GM19438 (cell line): ENCODE measurements at regions not wholly inside any gene's neighbourhood (a gene's known extent, or its start where the extent isn't known, plus 50 kb on each side); places are given as distances from the start of the nearest gene placed in this dataset.
"Not testable (repeated sequence)": the region's sequence is repeated elsewhere in the genome, so short reads cannot be mapped to it uniquely, and the experiment has no call there.

Experiments used
- ATAC-seq: cut with Tn5 transposase; IDR thresholded peaks from one replicate; pipeline ENCODE4 v1.9.1; 2021; ENCODE audit warnings: low read depth; ENCODE audit not compliant: unreplicated experiment

DNA sequence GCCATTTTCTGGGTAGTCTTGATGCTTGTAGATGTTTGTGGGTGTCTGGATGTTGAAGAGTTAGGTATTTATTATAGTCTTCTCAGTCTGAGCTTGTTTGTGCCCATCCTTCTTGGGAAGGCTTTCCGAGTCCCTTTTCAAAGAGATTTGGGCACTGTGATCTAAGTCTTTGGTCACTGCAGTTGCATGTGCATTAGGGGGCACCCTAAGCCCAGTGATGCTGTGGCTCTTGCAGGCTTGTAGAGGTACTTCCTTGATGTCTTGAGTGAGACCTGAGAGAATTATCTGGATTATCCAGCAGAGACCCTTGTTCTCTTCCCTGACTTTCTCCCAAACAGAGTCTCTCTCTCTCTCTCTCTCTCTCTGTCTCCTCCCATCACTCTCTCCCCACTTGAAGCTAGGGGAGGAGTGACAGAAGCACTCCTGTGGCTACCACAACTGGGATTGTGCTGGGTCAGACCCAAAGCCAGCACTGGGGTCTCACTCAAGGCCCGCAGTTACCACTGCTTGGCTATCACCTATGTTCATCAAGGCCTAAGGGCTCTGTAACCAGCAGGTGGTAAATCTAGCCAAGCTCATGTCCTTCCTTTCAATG lies 68.5 kb downstream of the TMCO5A start:
- ATAC-seq, result no peak

DNA sequence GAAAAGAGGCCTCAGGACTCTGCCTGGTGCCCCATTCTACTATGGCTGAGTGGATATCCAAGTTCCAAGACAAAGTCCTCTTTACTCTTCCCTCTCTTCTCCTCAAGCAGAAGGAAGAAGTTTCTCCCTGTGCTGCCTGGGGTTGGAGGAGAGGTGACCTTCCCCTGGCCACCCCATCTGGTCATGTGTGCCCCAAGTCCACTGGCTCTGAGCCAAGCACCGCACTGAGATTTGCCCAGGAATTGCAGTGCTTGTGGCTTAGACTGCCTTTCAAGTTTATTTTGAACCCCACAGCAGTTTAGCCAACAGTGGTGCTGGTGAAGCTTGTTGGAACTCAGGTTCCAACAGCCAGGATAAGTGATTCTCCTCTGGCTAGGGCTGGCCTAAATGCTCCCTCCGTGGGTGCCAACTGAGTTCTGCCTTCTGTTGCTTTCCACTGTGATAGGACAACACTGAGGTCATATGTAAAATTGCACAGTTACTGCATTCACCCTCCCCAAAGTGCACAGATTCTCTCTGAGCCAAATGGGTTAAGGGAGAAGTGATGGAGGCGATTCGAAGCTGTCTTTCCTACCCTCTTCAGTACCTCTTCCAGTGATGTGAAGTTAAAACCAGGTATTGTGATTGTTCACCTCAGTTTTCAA lies 69.9 kb downstream of the TMCO5A start:
- no peak for ATAC-seq

DNA sequence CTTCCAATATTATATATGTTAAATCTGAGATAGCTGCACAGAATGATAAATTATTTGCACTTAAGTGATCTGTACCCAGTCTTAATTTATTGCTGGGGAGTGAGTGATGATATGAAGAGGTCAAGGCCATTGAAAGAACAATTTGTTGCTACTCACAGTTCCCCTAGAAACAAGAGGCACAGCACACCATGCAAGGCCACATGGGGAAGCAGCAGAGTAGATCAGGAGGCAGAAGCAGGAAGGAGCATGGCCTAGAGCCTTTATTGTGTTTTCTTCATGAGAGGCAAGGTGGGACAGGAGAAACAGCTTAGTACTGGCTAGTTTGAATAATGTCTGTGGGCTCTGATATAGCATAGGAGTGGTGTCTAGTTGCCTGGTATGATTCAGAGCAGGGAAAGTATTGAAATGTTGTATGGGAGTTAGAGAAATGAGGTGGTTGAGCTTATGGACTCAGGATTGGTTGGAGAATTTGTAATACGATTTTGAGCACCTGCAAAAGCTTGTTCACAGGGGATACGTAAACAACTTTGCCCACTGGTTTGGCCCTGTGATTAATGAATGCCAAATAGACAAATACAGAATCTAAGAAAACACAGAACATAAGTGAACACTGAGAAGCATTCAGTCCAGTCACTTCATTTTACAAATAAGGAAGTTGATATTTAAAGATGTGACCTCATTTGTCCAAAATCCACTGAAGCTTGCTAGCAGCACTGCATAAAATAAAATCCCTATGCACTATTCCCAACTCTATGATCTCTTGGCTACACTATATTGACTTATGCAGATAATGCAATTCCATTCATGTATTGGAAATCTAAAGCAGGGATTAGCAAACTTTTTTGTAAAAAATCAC lies 71.7 kb downstream of the TMCO5A start:
- ATAC-seq, result no peak

DNA sequence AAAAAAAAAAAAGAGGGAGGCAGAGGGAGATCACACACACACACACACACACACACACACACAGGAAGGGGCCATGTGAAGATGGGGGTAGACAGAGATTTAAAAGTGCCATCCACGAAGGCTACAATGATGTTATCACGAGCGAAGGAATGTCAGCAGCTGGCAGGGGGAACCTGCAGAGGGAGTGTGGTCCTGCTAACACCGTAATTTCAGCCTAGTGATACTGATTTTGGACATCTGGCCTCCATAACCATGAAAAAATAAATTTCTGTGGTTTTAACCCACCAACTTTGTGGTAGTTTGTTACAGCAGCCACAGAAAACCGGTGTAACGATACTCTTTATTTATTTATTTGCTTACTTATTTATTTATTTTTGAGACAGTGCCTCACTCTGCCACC lies 76.0 kb downstream of the TMCO5A start:
- ATAC-seq, result no peak

DNA sequence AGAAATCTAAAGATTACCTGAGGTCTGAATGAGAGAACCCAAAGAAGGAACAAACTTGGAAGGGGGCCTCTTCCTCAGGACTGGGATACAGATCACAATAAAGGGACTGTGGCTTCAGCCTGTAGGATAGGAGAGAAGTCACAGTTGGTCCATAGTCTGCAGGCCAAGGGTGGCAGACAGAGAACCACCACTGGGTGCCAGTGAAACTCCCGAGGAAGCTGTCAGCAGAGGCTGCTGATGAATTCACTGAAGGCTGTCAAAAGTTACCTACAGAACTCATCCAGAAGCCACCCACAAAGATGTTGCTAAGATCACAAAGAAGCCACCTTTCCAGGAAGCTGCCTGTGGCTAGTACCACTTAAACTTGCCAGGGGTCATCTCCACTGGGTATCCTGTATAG lies 78.5 kb downstream of the TMCO5A start:
- no peak for ATAC-seq

DNA sequence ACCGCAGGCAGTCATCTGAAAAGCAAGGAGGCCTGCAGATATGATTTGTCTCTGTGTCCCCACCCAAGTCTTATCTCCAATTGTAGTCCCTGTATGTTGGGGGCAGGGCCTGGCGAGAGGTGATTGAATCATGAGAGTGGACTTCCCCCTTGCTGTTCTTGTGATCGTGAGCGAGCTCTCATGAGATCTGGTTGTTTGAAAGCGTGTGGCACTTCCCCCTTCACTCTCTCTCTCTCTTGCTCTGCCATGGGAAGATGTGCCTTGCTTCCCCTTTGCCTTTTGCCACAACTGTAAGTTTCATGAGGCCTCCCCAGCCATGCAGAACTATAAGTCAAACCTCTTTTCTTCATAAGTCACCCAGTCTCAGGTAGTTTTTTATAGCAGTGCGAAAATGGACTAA lies 83.3 kb downstream of the TMCO5A start:
- no peak for ATAC-seq

DNA sequence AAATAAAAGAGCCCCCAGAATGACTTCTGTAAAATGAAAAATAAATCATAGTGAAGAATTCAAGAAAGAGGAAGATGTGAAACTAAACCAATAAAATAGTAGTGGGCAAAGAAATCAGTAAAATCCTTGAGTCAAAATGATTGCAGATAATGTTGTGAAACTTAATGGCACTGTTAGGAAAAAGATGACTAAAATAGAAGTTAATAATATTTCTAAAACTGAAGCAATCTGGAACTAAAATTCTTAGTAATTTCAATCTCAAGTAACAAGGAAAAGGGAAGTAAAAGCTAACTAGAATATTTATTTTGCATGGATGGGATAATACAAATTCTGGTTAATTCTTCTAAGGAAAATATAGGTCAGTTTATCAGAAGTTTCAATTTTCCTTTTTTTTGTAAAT lies 84.6 kb downstream of the TMCO5A start:
- no peak for ATAC-seq

DNA sequence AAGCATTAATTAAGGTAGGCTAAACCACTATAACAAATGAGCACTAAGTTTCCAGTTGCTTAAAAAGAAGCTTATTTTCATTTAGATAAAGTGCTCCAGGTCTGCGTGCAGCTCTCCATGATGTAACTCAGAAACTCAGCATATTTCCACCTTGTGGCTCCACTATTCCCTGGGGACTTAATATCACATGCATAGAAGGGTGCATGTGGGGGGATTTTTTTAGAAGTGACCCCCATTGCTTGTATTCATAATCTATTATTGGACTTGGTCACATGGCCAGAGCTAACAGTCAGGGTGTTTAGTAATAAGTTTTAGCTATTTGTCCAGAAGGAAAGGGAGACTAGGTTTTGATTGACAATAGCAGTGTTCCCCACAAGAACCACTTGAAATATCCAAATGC lies 86.8 kb downstream of the TMCO5A start:
- ATAC-seq, result peak; percentile 58

DNA sequence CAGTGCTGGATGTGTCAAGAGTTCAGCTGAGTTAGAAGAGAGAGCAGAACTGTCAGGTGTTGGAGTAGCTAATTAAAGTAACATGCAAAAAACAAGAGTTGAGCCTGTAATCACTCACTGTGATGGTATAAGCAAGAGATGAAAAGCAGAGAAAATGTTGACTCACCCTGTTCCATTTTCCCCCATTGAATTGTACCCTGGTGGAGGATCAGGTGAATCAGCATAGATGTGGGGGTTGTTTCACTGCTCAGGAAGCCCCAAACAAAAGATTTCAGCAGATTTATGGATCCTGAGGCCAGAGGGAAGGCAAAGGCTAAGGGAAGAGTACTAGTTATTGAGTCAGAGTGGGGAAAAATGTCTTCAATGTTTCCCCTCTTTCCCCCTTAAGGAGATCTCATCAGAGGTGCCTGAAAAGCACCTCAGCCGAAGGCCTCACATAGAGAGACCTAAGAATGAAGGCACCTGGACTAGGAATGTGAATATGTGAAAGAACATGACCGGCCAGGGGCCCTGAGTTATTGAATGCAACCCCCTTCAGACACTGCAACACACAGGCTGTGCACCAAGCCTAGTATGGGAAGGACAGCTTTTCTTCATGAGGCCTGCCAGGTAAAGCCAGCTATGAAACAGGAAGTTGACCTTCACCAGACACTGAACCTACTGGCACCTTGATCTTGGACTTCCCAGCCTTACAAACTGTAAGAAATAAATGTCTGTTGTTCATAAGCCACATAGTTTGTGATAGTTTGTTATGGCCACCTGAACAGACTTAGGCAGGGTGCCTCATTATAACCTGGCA lies 90.1 kb downstream of the TMCO5A start:
- no peak for ATAC-seq

DNA sequence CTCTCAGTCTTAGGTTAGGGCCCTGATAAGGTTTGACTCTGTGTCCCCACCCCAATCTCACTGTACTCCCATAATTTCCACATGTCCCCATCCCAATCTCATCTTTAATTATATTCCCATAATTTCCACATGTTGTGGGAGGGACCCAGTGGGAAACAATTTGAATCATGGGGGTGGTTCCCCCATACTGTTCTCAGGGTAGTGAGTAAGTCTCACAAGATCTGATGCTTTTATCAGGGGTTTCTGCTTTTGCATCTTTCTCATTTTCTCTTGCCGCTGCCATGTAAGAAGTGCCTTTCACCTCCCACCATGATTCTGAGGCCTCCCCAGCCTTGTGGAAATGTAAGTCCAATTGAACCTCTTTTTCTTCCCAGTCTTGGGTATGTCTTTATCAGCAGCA lies 91.2 kb downstream of the TMCO5A start:
- not testable (repeated sequence) for ATAC-seq

DNA sequence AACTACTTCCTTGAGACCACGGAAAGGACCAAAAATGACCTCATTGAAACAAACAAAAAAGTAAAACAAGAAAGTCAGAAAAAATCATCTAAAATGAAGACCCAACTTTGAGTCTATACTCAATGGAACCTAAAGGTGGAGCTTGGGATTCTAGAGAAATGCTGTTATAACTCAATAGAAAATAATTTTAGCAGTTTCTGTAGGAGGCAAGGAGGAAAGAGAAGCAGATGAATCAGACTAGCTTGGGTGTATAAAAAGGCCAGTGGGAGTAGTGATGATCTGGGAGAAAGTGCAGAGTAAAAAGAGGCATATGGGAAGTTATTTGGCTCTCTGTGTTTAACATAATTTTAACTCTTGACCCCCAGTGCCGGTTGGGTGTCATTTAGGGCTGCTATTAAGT lies 94.4 kb downstream of the TMCO5A start:
- no peak for ATAC-seq

DNA sequence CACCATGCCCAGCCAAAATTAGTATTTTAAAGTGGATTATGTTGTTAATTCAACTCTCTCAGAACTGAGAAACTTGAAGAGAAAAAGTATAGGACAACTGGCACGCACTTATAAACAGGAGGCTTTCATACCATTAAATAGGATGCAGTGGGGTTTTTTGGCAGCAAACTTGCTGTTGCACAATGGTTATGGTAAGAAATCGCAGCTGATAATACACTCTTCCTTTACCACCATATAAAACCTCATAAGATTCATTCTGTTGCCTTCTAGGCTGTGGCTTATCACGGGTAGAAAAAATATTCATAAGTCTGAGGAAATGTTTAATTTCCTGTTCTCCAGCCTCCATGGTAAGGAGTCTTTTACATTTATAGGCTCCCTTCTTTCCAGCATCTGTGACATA lies 95.3 kb downstream of the TMCO5A start:
- no peak for ATAC-seq

DNA sequence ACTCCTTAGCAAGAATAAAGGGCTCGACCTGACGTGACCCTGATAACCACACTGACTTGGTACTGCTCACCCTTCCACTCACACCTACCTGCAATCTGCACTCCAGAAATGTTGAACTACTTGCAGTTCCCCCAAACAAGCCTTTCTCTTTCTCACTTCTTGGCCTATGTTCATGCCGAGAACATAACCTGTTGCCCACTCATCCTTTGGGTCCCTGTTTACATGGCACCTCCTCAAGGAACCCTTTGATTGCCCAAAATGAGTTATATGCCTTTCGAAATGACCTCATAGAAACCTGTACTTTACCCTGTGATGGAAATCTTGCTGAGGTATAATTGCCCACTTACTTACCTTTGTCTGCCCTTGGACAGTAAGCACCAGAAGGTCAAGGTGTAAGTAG lies 96.2 kb downstream of the TMCO5A start:
- ATAC-seq, result no peak

DNA sequence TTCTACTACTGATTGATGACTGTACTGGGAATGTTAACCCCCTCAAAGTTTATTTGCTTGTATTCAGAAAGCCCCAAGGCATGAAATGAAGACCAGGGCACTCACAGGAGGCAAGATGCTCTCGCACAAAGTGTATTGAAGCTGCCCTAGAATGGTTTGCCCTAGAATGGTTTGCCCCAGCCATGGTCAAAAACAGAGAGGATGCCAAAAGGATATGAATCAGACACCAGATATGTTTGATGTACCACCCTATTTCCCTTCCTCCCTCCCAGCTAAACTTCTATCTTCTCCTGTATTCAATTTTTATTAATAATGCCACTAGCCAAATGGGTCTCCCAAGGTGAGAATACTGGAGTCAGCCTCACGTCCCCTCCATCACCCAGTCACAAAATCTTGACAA lies 101.3 kb downstream of the TMCO5A start:
- ATAC-seq, result no peak

DNA sequence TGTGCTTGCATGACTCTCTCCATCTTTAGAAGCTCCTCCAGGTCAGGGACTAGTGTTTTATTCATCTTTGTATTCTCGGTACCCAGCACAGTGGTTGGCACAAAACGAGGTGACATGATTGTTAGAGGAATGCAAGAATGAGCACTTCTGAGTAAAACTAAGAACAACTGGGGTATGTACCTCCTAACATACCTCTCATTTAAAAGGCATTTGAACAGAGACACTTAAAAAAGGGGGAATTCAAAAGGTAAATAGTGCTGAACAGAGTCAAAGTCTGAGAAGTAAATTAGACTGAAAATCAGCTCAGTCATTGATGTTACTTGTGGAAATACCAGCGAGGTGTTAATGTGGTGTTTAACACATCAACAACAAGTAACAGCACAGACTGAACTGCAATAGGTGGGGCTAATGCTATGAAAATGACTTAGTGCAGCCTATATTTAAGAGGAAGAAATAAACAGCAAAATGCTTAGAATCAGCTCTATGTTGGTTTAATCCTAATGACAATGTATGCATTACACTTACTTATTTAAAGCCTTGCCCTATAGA lies 102.4 kb downstream of the TMCO5A start:
- no peak for ATAC-seq

DNA sequence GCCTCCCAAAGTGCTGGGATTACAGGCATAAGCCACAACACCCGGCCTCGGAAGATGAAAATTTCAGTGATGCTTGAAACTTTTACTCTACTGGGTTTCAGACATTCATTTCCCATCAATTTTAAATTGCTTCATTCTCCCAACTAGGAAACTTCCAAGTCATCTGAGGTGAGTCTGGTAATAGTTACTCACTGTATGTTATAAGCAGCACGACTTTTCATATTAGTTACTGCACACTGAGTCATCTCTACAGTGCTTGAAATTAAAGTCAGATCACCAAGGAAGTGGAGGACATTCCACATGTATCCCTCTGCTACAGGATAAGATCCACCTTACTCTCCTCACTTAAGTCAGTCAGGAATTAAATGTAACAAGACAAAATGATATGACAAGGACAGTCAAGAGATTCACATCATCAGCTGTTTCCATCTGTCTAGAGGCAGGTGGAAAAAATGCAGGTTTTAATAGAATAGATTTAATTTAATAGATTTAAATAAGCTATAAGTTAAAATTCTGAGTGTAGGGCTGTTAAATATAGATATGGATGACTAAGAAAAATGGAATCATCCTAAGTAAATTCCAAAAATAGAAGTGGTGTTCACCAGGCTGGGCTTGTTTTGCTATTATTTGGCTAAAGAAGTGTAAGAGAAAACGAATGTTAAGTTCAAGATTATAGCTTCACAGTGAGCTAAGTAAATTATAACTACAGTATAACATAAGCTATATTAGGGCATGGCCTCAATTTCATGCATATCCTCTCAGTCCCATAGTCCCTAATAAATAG lies 104.4 kb downstream of the TMCO5A start:
- ATAC-seq, result no peak

DNA sequence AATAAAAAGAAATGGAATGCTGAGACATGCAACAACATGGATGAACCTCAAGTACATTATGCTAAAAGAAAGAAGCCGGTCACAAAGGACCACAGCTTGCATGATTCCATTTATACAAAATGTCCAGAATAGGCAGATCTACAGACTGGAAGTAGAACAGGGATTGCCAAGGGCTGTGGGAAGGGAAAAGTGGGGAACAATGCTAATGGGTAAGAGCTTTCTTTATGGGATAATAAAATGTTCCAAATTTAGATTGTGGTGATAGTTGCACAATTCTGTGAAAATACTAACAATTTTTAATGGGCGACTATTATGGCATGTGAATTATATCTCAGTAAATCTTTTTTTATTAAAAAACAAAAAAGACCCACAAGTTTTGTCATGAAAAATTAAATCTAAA lies 106.2 kb downstream of the TMCO5A start:
- no peak for ATAC-seq

DNA sequence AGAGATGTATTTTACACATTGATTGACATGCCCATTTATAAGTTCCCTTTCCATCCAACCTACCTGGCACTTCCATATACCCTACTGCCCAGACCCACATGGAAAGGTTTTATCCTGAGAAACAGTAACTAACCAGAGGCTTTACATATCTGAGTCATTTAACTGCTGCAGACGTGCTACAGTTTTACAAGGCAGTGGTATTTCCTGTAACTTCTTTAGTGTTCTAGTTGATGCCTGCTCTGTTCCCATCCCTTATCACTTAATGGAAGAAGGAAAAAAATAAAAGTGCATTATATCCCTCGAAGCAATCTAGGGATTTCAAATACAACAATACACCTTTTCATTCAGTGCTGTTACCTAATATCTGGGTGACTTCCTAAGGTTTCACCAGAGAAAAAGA lies 107.1 kb downstream of the TMCO5A start:
- no peak for ATAC-seq

DNA sequence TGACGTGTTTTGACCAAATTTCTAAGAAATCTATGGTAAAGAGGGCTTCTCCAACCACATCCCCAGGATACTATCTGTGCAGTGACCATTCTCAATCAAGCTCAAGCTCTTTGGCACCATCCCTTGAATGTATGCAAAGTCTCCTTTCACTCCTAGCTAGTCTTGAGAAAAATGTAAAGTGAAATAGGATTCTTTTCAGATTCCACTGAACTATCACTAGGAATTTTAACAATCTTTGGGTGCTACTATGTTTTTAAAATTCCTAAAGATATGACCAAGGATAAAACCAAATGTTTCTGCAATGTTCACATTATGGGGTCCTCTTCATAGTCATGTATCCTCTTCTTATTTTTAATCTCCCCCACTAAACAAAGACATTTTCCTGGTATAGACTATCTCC lies 107.8 kb downstream of the TMCO5A start:
- ATAC-seq, result no peak
